Hepatic stellate cell (primary cell): ENCODE measurements at regions not wholly inside any gene's neighbourhood (a gene's known extent, or its start where the extent isn't known, plus 50 kb on each side); places are given as distances from the start of the nearest gene placed in this dataset.

Experiments used
- DNase-seq: peaks from one replicate; pipeline ENCODE4 v3.0.0; 2011; ENCODE audit warnings: low spot score

DNA sequence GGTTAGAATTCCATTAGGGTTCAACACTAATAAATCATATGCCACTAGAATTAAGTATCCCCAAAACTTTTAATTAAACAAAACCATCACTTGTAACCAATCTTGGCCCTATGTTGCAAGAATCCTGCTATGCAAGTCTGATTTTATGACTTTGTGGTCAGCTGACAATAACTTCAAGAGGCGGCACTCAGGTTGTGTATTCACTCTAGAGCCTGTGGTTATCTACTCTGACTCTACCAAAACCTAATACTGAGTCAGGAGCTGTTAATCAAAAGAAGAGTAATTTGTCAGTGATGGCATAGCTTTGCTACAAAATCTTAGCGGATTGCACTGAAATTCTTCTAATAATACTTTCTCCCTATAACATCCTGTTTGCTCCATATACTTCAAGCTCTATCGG lies 253.7 kb downstream of the AASDHPPT start:
- DNase-seq: no peak

DNA sequence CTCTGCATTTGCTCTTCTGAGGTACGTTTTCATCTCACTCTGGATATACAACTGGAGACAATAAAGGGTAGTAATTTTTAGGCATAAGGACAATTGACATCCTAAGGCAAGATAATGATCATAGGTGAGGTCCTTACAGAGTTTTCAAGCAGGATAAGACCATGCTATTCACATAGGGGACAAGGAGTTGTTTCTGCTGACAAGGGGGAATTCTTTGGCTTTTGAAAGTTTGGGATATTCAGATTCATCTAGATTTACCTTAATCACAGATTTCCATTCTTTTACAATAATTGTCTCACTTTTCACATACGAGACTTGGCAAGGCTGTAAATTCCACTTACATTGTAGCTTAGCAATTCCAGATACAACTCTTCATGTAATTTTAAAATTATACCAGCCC lies 256.2 kb downstream of the AASDHPPT start:
- no peak for DNase-seq

- no peak for DNase-seq
These were observed 266.9 kb downstream of the AASDHPPT start for GRCh38 chr11:106344394-106344793.

DNA sequence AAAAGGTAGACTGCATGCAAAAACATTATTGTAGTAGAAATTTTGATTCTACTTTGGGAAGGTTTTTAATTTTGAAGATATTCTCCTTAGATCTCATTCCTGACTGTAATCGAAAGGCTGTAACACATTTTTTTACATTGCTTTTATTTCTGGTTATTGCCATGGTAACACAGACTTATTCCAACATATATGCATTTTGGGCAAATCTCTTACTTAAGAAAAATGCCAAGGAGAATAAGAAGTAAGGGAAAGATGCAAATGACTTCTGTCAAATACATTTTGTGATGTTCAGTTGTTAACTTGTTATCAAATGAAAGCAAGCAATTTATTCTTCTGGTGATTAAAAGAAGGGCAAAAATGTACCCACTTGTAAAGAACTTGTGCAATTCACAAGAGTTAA lies 267.5 kb downstream of the AASDHPPT start:
- no peak for DNase-seq

DNA sequence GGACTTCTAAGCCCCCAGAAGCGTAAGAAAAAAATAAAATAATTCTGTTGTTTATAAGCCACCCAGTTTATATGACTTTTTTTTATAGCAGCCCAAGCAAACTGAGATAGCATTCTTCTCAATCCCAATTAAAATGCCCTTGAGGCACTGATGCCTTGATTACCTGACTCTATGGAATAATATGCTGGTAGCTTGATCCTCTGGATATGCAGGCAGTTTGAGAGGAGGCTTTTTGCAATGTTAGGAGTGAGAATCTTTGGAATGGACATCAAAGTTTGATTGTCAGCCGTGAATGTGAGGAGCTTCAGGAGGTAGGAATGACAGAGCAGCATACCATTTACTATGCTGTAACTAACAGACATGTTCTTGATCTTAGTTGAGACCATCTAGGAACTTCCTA lies 275.6 kb downstream of the AASDHPPT start:
- no peak for DNase-seq

- no peak for DNase-seq
These were observed 291.8 kb downstream of the AASDHPPT start for GRCh38 chr11:106369224-106369623.

- DNase-seq: no peak
These were observed 301.2 kb downstream of the AASDHPPT start for GRCh38 chr11:106378513-106379179.

DNA sequence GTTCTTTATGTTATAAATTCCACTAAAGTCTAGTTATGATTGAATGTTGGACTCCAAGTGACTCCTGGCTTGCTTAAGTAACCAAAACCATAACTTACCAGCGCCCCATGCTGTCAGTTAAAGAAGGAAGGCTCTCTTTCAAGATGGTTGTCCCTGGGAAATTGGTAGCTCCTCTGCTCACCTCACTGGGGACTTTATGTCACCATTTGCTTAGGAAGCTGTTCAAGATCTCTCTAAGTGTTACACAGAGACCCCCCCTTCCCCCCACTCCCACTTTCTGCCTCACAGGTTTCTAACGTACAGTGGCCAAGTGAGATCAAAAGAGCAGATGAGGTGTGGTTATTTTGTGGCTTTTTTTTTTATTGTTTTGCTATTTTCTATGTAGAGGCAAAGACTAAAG lies 301.8 kb downstream of the AASDHPPT start:
- no peak for DNase-seq

- no peak for DNase-seq
These were observed 302.2 kb downstream of the AASDHPPT start for GRCh38 chr11:106379712-106380111.

- DNase-seq: no peak
These were observed 304.4 kb downstream of the AASDHPPT start for GRCh38 chr11:106381895-106382294.

- DNase-seq: no peak
These were observed 307.0 kb downstream of the AASDHPPT start for GRCh38 chr11:106384429-106384828.

- no peak for DNase-seq
These were observed 309.1 kb downstream of the AASDHPPT start for GRCh38 chr11:106386519-106386918.

- peak; percentile 7 for DNase-seq
These were observed 311.6 kb downstream of the AASDHPPT start for GRCh38 chr11:106389101-106389500.

GRCh38 chr11:106390078-106390477 lies 312.6 kb downstream of the AASDHPPT start:
- DNase-seq: no peak

DNA sequence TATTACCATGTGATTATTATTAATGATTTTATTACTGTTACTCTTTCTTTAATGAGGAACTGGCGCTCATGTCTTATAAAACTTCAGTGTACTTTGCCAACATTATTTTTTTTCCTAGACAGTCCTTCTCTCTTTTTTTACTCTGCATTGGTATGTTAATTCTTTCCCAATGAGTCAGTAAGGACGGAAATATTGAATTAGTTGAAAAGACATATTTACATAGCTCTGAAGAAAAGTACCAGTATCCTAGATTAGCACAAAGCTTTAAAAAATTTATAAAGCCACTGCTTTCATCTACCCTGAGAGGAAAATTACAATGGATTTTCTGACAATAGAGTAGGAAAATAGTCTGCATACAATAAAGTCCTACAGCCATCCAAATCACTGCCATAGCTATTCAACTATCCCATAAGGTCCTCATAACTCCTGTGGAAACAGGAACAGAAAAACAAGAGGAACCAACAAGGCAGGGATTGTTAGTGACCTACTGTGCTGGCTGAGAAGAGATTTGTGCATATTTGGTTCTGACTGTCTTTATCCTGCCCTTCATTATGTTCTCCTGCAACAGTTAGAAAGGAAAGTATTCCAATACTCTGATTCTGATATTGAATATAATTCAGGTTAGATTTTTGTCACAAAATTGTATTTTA lies 314.4 kb downstream of the AASDHPPT start:
- DNase-seq: peak; percentile 9

- DNase-seq: no peak
These were observed 318.4 kb downstream of the AASDHPPT start for GRCh38 chr11:106395716-106396349.

DNA sequence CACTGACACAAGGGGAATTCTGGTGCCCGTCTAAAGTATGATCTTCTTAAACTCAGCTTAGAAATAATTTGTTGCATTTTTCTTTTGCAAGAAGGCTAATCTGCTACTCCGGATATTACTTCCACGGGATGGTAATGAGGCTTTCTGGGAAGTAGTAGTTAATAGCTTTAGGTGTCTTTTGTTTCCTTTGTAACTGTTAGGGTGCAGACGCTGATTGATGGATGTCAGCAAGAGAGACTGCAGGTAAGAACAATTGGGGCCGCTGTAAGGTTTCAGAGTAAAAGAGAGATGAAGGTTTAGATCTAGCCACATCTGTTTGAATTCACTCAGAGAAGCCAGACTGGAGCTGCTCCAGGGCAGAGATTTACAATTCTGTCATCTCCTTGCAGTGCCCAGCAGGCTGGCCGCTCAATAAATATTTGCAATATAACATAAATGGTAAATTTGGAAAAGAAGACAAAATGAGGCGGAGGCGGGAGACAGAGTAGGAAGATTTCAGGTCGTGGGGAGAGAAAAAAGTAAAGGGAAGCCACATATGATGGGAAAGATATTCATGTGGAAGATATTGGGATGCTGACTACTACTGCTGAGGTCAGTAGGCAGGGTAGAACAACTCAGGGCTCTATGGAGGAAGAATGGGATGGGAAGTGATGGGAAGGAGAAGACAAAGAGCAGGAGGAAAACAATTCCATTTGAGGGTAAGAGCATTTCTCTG lies 320.5 kb downstream of the AASDHPPT start:
- no peak for DNase-seq

- DNase-seq: peak; percentile 17
These were observed 321.1 kb downstream of the AASDHPPT start for GRCh38 chr11:106398502-106399075.

DNA sequence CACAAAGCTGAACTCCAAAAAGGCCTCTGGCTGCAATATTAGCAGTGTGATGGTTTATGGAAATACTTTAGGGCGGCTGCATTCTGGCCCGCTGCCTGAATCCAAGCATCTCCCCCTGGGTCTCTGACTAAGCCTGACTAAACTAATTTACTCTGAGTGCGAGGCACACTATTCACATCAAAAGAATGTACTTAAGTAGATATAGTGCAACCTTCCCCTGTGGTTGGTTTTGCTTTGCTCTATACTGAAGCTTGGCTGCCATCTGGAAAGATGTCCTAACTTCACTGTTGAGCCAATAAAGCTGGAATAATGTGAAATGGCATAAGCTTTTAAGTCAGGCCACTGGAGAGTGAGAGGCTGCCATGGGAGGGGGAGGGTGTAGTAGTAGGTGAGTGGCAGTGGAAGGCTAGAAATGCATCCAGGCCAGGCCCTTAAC lies 321.6 kb downstream of the AASDHPPT start:
- peak; percentile 76 for DNase-seq

- DNase-seq: no peak
These were observed 322.2 kb downstream of the AASDHPPT start for GRCh38 chr11:106399624-106400023.

DNA sequence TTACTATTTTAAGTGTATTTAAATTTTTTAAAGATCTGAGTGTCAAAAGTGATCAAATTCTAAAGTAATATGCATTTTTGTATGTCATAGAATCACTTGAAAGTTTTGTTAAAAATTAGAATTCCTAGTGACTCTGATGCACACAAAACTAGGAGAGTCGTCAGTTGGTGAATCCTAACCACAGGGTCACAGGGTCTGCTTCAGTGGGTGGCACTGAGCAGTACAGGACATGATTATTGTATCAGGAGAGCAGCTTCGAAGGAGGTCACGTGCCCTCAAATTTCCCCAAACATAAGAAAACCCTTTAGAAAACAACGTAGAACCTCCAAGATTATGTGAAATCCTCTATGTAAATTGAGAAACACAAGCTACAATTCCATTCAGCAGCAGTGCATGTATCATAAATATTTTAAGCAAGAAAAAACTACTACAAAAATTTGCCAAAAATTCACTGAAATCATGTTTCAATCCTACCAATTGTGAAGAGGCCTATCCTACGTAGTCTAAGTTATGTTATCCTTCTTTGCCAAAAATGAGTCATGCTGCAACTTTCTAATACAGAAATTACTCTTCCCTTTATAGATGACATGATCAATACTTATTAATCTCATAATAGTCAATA lies 323.6 kb downstream of the AASDHPPT start:
- DNase-seq: no peak

DNA sequence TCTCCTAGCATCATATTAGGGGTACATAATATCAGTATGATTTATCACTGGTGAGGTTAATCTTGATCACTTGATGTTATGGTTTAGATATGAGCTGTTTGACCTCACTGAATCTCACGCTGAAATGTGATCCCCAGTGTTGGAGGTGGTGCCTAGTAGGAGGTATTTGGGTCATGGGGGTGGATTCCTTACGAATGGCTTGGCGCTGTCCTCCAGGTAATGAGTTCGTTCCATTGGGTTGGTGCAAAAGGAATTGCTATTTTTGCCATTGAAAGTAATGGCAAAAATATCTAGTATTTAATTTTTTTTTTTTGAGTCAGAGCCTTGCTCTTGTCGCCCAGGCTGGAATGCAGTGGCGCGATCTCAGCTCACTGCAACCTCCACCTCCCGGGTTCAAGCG lies 326.3 kb downstream of the AASDHPPT start:
- DNase-seq: no peak
